HEK293 (cell line): ENCODE measurements at regions not wholly inside any gene's neighbourhood (a gene's known extent, or its start where the extent isn't known, plus 50 kb on each side); places are given as distances from the start of the nearest gene placed in this dataset.

Source experiments
- TCF7L2 ChIP-seq: IDR thresholded peaks from 2 replicates; pipeline ENCODE4 v1.6.1; 2011; ENCODE audit warnings: low read depth, mild to moderate bottlenecking, inconsistent platforms, low read length, moderate library complexity, borderline replicate concordance
- ZNF837 ChIP-seq: fragments of 450-650 bp; formaldehyde crosslinking; IDR thresholded peaks from 2 replicates; pipeline ENCODE4 v1.5.1; 2016; ENCODE audit warnings: missing biosample characterization, missing genetic modification characterization
- TF ChIP-seq, protein P1 (sequence below): IDR thresholded peaks from 2 replicates; pipeline ENCODE4 v1.6.1; 2011; ENCODE audit warnings: mild to moderate bottlenecking, low read depth, low read length, borderline replicate concordance
- TF ChIP-seq, protein P2 (sequence below): fragments of 450-650 bp; formaldehyde crosslinking; conservative IDR thresholded peaks from 2 replicates; pipeline ENCODE4 v1.5.1; 2016; ENCODE audit warnings: low read depth, missing biosample characterization, missing genetic modification characterization
- TF ChIP-seq, protein P3 (sequence below): fragments of 450-650 bp; formaldehyde crosslinking; IDR thresholded peaks from 2 replicates; pipeline ENCODE4 v1.5.1; 2016; ENCODE audit warnings: missing biosample characterization, missing genetic modification characterization
- TF ChIP-seq, protein P4 (sequence below): fragments of 450-650 bp; formaldehyde crosslinking; IDR thresholded peaks from 2 replicates; pipeline ENCODE4 v1.5.1; 2016; ENCODE audit warnings: missing biosample characterization, missing genetic modification characterization
- TF ChIP-seq, protein P5 (sequence below): fragments of 450-650 bp; formaldehyde crosslinking; IDR thresholded peaks from 2 replicates; pipeline ENCODE4 v1.5.1; 2016; ENCODE audit warnings: missing biosample characterization, missing genetic modification characterization

DNA sequence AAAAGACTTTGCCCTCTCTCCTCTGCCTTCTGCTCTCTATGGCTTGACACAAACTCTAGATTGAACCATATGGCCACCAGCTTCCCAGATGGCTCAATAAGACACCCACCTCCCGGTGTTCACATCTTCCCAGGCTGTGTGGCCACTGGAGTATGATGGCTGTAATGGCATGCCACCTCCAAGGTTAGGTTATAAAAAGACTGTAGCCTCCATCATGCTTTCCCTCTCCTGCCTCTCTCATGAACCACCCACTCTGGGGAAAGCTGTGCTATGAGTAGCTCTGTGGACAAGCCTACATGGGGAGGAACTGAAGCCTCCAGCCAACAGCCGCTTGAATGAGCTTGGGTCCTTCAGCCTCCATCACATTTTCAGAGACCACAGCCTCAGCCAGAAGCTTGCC, 479.2 kb downstream of the MIAT start:
- TF ChIP-seq, protein P1, sequence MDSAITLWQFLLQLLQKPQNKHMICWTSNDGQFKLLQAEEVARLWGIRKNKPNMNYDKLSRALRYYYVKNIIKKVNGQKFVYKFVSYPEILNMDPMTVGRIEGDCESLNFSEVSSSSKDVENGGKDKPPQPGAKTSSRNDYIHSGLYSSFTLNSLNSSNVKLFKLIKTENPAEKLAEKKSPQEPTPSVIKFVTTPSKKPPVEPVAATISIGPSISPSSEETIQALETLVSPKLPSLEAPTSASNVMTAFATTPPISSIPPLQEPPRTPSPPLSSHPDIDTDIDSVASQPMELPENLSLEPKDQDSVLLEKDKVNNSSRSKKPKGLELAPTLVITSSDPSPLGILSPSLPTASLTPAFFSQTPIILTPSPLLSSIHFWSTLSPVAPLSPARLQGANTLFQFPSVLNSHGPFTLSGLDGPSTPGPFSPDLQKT: no peak
- no peak for TF ChIP-seq TCF7L2
- no peak for TF ChIP-seq ZNF837 (tag by site-specific recombination)
- TF ChIP-seq, protein P2, sequence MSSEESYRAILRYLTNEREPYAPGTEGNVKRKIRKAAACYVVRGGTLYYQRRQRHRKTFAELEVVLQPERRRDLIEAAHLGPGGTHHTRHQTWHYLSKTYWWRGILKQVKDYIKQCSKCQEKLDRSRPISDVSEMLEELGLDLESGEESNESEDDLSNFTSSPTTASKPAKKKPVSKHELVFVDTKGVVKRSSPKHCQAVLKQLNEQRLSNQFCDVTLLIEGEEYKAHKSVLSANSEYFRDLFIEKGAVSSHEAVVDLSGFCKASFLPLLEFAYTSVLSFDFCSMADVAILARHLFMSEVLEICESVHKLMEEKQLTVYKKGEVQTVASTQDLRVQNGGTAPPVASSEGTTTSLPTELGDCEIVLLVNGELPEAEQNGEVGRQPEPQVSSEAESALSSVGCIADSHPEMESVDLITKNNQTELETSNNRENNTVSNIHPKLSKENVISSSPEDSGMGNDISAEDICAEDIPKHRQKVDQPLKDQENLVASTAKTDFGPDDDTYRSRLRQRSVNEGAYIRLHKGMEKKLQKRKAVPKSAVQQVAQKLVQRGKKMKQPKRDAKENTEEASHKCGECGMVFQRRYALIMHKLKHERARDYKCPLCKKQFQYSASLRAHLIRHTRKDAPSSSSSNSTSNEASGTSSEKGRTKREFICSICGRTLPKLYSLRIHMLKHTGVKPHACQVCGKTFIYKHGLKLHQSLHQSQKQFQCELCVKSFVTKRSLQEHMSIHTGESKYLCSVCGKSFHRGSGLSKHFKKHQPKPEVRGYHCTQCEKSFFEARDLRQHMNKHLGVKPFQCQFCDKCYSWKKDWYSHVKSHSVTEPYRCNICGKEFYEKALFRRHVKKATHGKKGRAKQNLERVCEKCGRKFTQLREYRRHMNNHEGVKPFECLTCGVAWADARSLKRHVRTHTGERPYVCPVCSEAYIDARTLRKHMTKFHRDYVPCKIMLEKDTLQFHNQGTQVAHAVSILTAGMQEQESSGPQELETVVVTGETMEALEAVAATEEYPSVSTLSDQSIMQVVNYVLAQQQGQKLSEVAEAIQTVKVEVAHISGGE (tag by site-specific recombination): no peak
- TF ChIP-seq, protein P3, sequence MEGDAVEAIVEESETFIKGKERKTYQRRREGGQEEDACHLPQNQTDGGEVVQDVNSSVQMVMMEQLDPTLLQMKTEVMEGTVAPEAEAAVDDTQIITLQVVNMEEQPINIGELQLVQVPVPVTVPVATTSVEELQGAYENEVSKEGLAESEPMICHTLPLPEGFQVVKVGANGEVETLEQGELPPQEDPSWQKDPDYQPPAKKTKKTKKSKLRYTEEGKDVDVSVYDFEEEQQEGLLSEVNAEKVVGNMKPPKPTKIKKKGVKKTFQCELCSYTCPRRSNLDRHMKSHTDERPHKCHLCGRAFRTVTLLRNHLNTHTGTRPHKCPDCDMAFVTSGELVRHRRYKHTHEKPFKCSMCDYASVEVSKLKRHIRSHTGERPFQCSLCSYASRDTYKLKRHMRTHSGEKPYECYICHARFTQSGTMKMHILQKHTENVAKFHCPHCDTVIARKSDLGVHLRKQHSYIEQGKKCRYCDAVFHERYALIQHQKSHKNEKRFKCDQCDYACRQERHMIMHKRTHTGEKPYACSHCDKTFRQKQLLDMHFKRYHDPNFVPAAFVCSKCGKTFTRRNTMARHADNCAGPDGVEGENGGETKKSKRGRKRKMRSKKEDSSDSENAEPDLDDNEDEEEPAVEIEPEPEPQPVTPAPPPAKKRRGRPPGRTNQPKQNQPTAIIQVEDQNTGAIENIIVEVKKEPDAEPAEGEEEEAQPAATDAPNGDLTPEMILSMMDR (tag by site-specific recombination): no peak
- TF ChIP-seq, protein P4, sequence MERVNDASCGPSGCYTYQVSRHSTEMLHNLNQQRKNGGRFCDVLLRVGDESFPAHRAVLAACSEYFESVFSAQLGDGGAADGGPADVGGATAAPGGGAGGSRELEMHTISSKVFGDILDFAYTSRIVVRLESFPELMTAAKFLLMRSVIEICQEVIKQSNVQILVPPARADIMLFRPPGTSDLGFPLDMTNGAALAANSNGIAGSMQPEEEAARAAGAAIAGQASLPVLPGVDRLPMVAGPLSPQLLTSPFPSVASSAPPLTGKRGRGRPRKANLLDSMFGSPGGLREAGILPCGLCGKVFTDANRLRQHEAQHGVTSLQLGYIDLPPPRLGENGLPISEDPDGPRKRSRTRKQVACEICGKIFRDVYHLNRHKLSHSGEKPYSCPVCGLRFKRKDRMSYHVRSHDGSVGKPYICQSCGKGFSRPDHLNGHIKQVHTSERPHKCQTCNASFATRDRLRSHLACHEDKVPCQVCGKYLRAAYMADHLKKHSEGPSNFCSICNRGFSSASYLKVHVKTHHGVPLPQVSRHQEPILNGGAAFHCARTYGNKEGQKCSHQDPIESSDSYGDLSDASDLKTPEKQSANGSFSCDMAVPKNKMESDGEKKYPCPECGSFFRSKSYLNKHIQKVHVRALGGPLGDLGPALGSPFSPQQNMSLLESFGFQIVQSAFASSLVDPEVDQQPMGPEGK (tag by site-specific recombination): no peak
- TF ChIP-seq, protein P5, sequence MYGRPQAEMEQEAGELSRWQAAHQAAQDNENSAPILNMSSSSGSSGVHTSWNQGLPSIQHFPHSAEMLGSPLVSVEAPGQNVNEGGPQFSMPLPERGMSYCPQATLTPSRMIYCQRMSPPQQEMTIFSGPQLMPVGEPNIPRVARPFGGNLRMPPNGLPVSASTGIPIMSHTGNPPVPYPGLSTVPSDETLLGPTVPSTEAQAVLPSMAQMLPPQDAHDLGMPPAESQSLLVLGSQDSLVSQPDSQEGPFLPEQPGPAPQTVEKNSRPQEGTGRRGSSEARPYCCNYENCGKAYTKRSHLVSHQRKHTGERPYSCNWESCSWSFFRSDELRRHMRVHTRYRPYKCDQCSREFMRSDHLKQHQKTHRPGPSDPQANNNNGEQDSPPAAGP: no peak
